ENCODE measurements at regions not wholly inside any gene's neighbourhood (a gene's known extent, or its start where the extent isn't known, plus 50 kb on each side); places are given as distances from the start of the nearest gene placed in this dataset.
"Not testable (repeated sequence)": the region's sequence is repeated elsewhere in the genome, so short reads cannot be mapped to it uniquely, and the experiment has no call there.

GRCh38 chr20:19875376-19876221, 117.5 kb downstream of the RIN2 start:
- DNase-seq, result no peak

- DNase-seq, result no peak
Measured at GRCh38 chr20:19876828-19877460, 118.9 kb downstream of the RIN2 start.

- DNase-seq, result not testable (repeated sequence)
Measured at GRCh38 chr20:19879874-19880255, 121.8 kb downstream of the RIN2 start.

GRCh38 chr20:19880256-19881079, 122.4 kb downstream of the RIN2 start:
- no peak for DNase-seq

- no peak for DNase-seq
Measured at GRCh38 chr20:19881080-19881840, 123.2 kb downstream of the RIN2 start.

GRCh38 chr20:19881990-19882389, 123.9 kb downstream of the RIN2 start:
- no peak for DNase-seq

- DNase-seq, result no peak
Measured at GRCh38 chr20:19882446-19882845, 124.4 kb downstream of the RIN2 start.

GRCh38 chr20:19883501-19883900, 125.4 kb downstream of the RIN2 start:
- DNase-seq, result no peak

GRCh38 chr20:19885594-19885938, 127.5 kb downstream of the RIN2 start:
- DNase-seq, result no peak

GRCh38 chr20:19885939-19886660, 128.0 kb downstream of the RIN2 start:
- DNase-seq, result no peak

- no peak for DNase-seq
Measured at GRCh38 chr20:19886661-19887288, 128.7 kb downstream of the RIN2 start.

- no peak for DNase-seq
Measured at GRCh38 chr20:19887556-19888268, 129.4 kb upstream of the NAA20 start.

GRCh38 chr20:19888269-19888671, 128.9 kb upstream of the NAA20 start:
- no peak for DNase-seq

- DNase-seq, result no peak
Measured at GRCh38 chr20:19889011-19889953, 127.9 kb upstream of the NAA20 start.

GRCh38 chr20:19890445-19891051, 126.6 kb upstream of the NAA20 start:
- no peak for DNase-seq

GRCh38 chr20:19893356-19893755, 123.8 kb upstream of the NAA20 start:
- DNase-seq, result no peak

- DNase-seq, result no peak
Measured at GRCh38 chr20:19895761-19896160, 121.4 kb upstream of the NAA20 start.

GRCh38 chr20:19897891-19898290, 119.3 kb upstream of the NAA20 start:
- DNase-seq, result no peak

- DNase-seq, result no peak
Measured at GRCh38 chr20:19901226-19901625, 115.9 kb upstream of the NAA20 start.

Data from NCI-H1048 (cell line).